ENCODE measurements at regions not wholly inside any gene's neighbourhood (a gene's known extent, or its start where the extent isn't known, plus 50 kb on each side); places are given as distances from the start of the nearest gene placed in this dataset.

- H3K9me3 Mint-ChIP-seq: no peaks in the 10 kb centered on the region
- H3K27me3 Mint-ChIP-seq (ENCODE audit: low read depth): no peaks in the 10 kb centered on the region
- no peak overlapping the region for H2AFZ ChIP-seq (ENCODE audit: low read length)
- no peak overlapping the region for H3K56ac ChIP-seq (ENCODE audit: insufficient read length, low read depth, low read length)
- no peaks in the 10 kb centered on the region for H3K4me1 ChIP-seq (ENCODE audit: insufficient read depth, low read length)
- no peaks in the 10 kb centered on the region for H3K23me2 ChIP-seq (ENCODE audit: insufficient read length, low read depth, low read length, poor library complexity, severe bottlenecking)
- TF ChIP-seq CTCF (conservative IDR thresholded peaks at IDR 0.05): no peak
- H3K36me3 Mint-ChIP-seq (ENCODE audit: insufficient read depth in 1 of 3, low read depth in 3 of 3): no peaks in the 10 kb centered on the region
- DNase-seq: no peak
- H3K79me1 ChIP-seq (ENCODE audit: insufficient read depth, low read depth, low read length, poor library complexity, severe bottlenecking): no peaks in the 10 kb centered on the region
- H2BK5ac ChIP-seq (ENCODE audit: insufficient read length, low read length): no peak overlapping the region
- no peak overlapping the region for H4K8ac ChIP-seq (replicated peaks; ENCODE audit: insufficient read length, low read depth, low read length)
- H3K27ac Mint-ChIP-seq: no peak overlapping the region
- H3T11ph ChIP-seq (ENCODE audit: low read length): no peak overlapping the region
- no peaks in the 10 kb centered on the region for H3K27me3 ChIP-seq (ENCODE audit: insufficient read depth, low read length)
- H3K18ac ChIP-seq (ENCODE audit: insufficient read length, low read depth, low read length): no peak overlapping the region
- H2BK20ac ChIP-seq (ENCODE audit: low read depth, low read length, poor library complexity, severe bottlenecking): no peak overlapping the region
- no peak overlapping the region for H3K4me3 Mint-ChIP-seq
- H3K4me1 Mint-ChIP-seq: no peaks in the 10 kb centered on the region
- no peak overlapping the region for H3K14ac ChIP-seq (ENCODE audit: insufficient read depth, low read length)
- H4K91ac ChIP-seq (ENCODE audit: insufficient read length, low read depth, low read length): no peak overlapping the region
- no peak overlapping the region for H3K27ac ChIP-seq (ENCODE audit: insufficient read length, low read depth, low read length)
- H2BK15ac ChIP-seq (ENCODE audit: low read depth, low read length): no peak overlapping the region
- H2BK120ac ChIP-seq (ENCODE audit: low read depth, low read length, poor library complexity, severe bottlenecking): no peak overlapping the region
- WGBS (ENCODE audit: extremely low coverage, insufficient read length, low lambda C conversion rate): no CpG with 5 or more reads among the region's 1 CpG
- H3K9me3 ChIP-seq (ENCODE audit: control insufficient read depth, low read depth, low read length): no peaks in the 10 kb centered on the region
- H4K5ac ChIP-seq (ENCODE audit: insufficient read length, low read depth, low read length): no peak overlapping the region
- H3K79me2 ChIP-seq (ENCODE audit: insufficient read depth, low read length): no peaks in the 10 kb centered on the region
- no peak overlapping the region for H3K9ac ChIP-seq (ENCODE audit: extremely low read depth, insufficient read length, low read length)
- H2AK5ac ChIP-seq (ENCODE audit: insufficient read length, low read length): no peak overlapping the region
- no peak overlapping the region for H3K4ac ChIP-seq (ENCODE audit: low read depth, low read length)
- no peaks in the 10 kb centered on the region for H4K20me1 ChIP-seq (ENCODE audit: control insufficient read depth, insufficient read depth, insufficient read length)
- H2BK12ac ChIP-seq (ENCODE audit: insufficient read length, low read depth, low read length): no peak overlapping the region
- H3K4me2 ChIP-seq (ENCODE audit: insufficient read depth, insufficient read length, low read length): no peak overlapping the region
- H3K23ac ChIP-seq (ENCODE audit: insufficient read length, low read depth, low read length): no peak overlapping the region
These were observed 404.8 kb downstream of the TLL1 start for GRCh38 chr4:166277853-166278252.
